Muscle layer of duodenum (tissue), 2 donors: ENCODE measurements at regions not wholly inside any gene's neighbourhood (a gene's known extent, or its start where the extent isn't known, plus 50 kb on each side); places are given as distances from the start of the nearest gene placed in this dataset.
"Not testable (repeated sequence)": the region's sequence is repeated elsewhere in the genome, so short reads cannot be mapped to it uniquely, and the experiment has no call there.

ENCODE experiments used
- H3K27ac ChIP-seq: one replicate; pipeline ENCODE4 v1.7.0; 2013; ENCODE audit warnings: mild to moderate bottlenecking, low read length
- H3K27me3 ChIP-seq: one replicate; pipeline ENCODE4 v1.7.0; 2013; ENCODE audit warnings: low read depth, mild to moderate bottlenecking, control low read depth, low read length
- H3K36me3 ChIP-seq, 2 donors: one replicate each; pipeline ENCODE4 v1.7.0; 2013; ENCODE audit warnings: low read length in 2 of 2, control low read depth in 1 of 2, mild to moderate bottlenecking in 1 of 2; ENCODE audit not compliant: insufficient read depth in 2 of 2, control insufficient read depth in 1 of 2
- H3K4me1 ChIP-seq, 2 donors: one replicate each; pipeline ENCODE4 v1.7.0; 2013; ENCODE audit warnings: low read length in 2 of 2, mild to moderate bottlenecking in 2 of 2, control low read depth in 1 of 2, moderate library complexity in 1 of 2; ENCODE audit not compliant: insufficient read depth in 2 of 2, control insufficient read depth in 1 of 2
- H3K4me3 ChIP-seq, 2 donors: one replicate each; pipeline ENCODE4 v1.7.0; 2013; ENCODE audit warnings: low read length in 2 of 2, low read depth in 1 of 2, mild to moderate bottlenecking in 1 of 2
- H3K9me3 ChIP-seq, 2 donors: one replicate each; pipeline ENCODE4 v1.7.0; 2013; ENCODE audit warnings: low read length in 2 of 2, control low read depth in 1 of 2, mild to moderate bottlenecking in 1 of 2; ENCODE audit not compliant: control insufficient read depth in 1 of 2
- donor health status: healthy.

DNA sequence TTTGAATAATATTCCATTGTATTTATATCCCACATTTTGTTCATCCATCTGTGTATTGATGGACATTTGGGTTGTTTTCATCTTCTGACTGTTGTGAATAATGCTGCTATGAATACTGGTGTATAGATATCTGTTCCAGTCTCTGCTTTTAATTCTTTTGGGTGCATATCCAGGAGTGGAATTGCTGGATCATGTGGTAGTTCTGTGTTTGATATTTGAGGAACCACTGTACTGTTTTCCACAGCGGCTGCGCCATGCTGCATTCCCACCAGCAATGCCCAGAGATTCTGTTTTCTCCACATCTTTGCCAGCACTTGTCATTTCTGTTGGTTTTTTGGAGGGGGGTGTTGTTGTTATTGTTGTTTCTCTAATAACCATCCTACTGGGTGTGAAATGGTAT lies 131.6 kb upstream of the KIF26B start:
- no peak overlapping the region for H3K4me3 ChIP-seq
- no peak overlapping the region for H3K27ac ChIP-seq
- no peaks in the 10 kb centered on the region for H3K27me3 ChIP-seq
- no peaks in the 10 kb centered on the region for H3K4me1 ChIP-seq
- no peaks in the 10 kb centered on the region for H3K9me3 ChIP-seq
- peaks cover 0 to 8% of the 10 kb centered on the region in 2 donors for H3K36me3 ChIP-seq

DNA sequence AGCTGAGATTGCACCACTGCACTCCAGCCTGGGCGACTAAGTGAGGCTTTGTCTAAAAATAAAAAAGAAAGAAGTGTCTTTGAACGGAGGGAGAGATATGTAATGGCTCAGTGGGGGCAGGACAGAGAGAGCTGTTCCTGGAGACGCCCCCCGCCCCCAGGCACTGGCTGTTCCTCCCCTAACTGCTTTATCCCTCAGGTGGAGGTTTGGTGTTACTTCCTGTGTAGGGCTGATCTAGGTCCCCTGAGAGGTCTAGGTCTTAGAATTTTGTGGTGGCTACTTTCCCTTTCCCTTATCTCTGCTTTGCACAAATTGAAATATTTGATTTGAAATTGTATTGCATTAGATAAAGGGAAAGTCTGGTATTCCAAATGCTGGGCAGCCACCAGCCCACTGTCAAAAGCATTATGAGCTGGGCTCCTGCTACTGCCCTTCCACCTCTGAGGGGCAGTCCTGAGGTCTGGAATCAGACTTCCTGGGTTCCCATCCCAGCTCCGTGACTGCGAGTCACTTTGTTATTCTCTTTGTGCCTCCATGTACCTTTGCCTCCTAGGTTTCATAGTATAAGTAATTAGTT lies 134.8 kb upstream of the KIF26B start:
- H3K27me3 ChIP-seq, result no peaks in the 10 kb centered on the region
- no peak overlapping the region for H3K4me3 ChIP-seq
- no peak overlapping the region for H3K27ac ChIP-seq
- H3K36me3 ChIP-seq, result peaks cover 0 to 8% of the 10 kb centered on the region in 2 donors
- no peaks in the 10 kb centered on the region for H3K9me3 ChIP-seq
- no peaks in the 10 kb centered on the region for H3K4me1 ChIP-seq

DNA sequence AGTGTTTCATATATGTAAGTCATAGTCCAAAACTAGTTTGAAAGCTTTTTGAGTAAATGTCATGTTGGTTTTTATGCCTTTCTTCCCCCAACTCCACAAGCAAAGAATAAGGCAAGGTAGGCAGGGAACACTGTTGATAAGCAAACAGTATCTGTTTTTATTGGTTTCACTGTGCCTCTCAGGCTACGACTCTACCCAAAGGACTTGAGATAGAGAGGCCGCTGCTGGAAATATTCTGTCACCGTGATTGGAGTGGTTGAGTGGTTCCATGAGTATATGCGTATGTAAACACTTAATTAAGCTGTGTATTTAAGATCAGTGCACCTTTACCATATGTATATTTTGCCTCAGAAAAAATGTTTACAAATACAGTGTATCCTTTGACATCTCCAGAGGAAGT lies 138.1 kb upstream of the KIF26B start:
- H3K27ac ChIP-seq, result no peak overlapping the region
- no peaks in the 10 kb centered on the region for H3K36me3 ChIP-seq
- no peaks in the 10 kb centered on the region for H3K9me3 ChIP-seq
- H3K4me1 ChIP-seq, result no peaks in the 10 kb centered on the region
- H3K27me3 ChIP-seq, result no peaks in the 10 kb centered on the region
- H3K4me3 ChIP-seq, result no peak overlapping the region

DNA sequence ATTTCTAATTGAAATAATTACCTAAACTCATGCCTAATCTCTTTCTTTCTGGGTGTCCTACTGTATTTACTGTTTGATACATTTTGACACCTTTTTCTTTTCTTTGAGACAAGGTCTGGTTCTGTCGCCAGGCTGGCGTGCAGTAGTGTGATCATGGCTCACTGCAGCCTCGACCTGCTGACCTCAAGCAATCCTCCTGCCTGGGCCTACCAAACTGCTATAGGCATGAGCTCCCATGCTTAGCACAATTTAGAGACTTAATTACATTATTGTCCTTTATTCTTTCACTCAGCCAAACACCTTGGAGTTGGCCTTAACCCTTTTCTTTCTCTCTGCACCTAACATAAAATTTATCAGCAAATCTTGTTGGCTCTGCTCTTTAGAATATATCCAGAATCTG lies 139.8 kb upstream of the KIF26B start:
- Histone ChIP-seq H3K36me3 (peaks cover 0 to 4% of the 10 kb centered on the region in 2 donors), H3K4me3 (no peak overlapping the region), H3K9me3 (no peaks in the 10 kb centered on the region), H3K27me3 (no peaks in the 10 kb centered on the region), H3K4me1 (no peaks in the 10 kb centered on the region), H3K27ac (no peak overlapping the region)

DNA sequence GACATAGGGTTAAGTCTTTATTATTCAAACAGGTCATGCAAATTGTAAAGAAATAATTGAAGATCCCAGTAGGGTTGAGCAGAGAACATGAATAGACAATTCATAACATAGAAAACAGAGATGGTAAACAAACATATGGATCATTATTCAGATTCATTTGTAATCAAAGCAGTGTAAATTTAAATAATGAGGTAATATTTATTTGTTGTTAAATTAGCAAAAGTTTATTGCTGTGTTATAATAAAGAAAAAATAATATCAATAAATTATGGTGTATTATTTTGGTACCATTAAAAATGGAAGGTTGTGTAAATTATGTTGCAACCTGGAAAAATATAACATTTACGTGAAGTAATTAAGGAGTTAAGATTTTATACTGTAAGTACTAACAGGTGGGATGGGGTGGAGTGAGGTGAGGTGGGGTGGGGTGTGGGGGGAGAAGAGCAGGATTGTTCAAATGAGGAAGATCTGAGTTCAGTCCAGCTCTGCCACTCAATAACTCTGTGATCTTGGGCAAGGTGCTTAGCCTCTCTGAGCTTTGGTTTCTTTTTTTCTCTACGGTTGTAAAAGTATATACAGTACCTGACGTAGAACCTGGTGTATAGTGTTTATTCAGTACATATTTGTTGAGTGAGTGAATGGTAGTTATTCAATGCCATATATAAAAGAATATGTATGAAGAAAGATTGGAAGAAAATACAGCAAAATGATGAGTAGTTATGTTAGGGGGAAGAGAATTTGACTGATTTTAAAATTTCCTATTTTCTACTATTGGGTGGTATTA lies 140.3 kb upstream of the KIF26B start:
- Histone ChIP-seq H3K4me1 (no peaks in the 10 kb centered on the region), H3K4me3 (no peak overlapping the region), H3K36me3 (peaks cover 0 to 6% of the 10 kb centered on the region in 2 donors), H3K9me3 (no peaks in the 10 kb centered on the region), H3K27ac (no peak overlapping the region), H3K27me3 (no peaks in the 10 kb centered on the region)

DNA sequence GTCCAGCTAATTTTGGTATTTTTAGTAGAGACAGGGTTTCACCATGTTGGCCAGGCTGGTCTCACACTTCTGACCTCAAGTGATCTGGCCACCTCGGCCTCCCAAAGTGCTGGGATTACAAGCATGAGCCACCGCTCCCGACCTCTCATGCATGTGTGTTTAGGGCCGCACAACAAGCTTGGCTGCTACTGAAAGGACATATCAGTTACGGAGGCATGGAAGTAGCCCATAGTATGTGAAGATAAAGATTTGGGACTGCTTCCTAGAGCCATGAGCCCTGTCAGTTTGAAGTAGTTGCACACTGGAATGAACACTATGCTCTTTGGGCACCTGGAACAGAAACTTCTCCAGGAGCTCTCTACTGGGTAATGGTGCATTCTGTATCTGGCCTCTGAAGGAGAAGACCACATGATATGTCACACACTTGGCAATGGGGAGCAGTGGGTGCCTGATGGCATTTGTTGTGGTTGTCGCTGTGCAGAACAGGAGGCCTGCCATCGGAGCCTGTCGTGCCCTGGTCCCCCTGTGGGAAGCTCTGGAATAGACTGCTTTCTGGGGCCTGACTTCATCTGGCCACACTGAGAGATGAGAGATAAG lies 144.7 kb upstream of the KIF26B start:
- Histone ChIP-seq H3K9me3 (no peaks in the 10 kb centered on the region), H3K27me3 (no peaks in the 10 kb centered on the region), H3K4me3 (no peak overlapping the region), H3K36me3 (peaks cover 0 to 6% of the 10 kb centered on the region in 2 donors), H3K4me1 (no peaks in the 10 kb centered on the region), H3K27ac (no peak overlapping the region)

DNA sequence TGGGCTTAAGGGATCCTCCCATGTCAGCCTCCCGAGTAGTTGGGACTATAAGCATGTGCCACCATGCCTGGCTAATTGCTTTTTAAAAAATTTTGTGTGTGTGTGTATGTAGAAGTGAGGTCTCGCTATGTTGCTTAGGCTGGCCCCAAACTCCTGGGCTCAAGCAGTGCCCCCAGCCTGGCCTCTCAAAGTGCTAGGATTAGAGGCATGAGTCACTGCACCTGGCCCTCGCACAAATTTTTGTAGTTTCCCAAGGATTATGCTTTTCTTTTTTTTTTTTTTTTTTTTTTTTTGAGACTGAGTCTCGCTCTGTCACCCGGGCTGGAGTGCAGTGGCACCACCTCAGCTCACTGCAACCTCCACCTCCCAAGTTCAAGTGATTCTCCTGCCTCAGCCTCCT lies 144.4 kb upstream of the HNRNPU start:
- Histone ChIP-seq H3K9me3 (no peaks in the 10 kb centered on the region), H3K27ac (no peak overlapping the region), H3K4me1 (no peaks in the 10 kb centered on the region), H3K4me3 (no peak overlapping the region), H3K36me3 (peaks cover 0 to 6% of the 10 kb centered on the region in 2 donors), H3K27me3 (no peaks in the 10 kb centered on the region)

DNA sequence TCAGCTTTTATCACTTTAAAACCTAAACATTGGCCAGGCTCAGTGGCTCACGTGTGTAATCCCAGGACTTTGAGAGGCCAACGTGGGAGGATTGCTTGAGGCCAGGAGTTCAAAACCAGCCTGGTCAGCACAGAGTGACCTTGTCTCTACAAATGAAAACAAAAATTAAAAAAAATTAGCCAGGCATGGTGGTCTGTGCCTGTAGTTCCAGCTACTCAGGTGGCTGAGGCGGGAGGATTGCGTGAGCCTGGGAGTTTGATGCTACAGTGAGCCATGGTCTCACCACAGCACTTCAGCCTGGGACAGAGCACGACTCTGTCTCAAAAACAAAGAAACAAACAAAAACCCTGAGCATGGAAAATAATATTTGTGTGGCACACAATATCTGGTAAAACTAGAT lies 143.5 kb upstream of the HNRNPU start:
- no peak overlapping the region for H3K4me3 ChIP-seq
- peaks cover 0 to 6% of the 10 kb centered on the region in 2 donors for H3K36me3 ChIP-seq
- H3K27ac ChIP-seq, result no peak overlapping the region
- no peaks in the 10 kb centered on the region for H3K9me3 ChIP-seq
- H3K4me1 ChIP-seq, result no peaks in the 10 kb centered on the region
- no peaks in the 10 kb centered on the region for H3K27me3 ChIP-seq

DNA sequence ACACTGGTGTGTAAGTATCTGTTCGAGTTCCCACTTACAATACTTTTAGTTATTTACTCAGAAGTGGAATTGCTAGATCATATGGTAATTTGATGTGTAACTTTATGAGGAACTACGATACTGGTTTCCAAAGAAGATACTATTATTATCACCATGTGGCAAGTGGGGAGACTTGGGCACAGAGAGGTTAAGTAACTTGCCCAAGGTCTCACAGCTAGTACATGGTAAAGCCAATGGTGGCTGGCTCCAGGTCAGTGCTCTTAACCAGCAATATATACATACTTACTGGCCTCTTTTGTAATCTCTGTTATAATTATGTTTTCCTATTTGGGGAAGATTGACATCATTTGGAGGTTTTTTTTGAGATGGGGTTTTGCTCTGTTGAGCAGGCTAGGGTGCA lies 138.9 kb upstream of the HNRNPU start:
- no peak overlapping the region for H3K4me3 ChIP-seq
- H3K9me3 ChIP-seq, result no peaks in the 10 kb centered on the region
- H3K36me3 ChIP-seq, result no peaks in the 10 kb centered on the region
- H3K27ac ChIP-seq, result no peak overlapping the region
- no peaks in the 10 kb centered on the region for H3K4me1 ChIP-seq
- H3K27me3 ChIP-seq, result no peaks in the 10 kb centered on the region

DNA sequence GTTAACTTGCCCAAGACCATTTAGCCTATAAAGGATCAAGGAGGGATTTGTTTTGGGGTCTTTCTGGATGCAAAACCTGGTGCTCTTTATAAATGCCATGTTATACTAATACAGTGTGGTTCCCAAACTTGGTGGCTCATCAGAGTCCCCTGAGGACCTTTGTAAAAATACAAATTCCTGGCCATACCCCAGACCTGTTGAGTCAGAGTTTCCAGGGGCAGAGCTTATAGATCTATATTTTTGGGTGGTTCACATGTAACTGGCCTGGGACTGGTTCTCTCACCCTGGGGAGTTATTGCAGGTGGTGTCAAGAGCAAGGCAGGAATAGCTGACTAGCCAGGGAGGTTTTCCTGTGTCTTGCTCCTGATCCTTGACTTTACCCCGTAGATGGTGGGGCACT lies 136.9 kb upstream of the HNRNPU start:
- Histone ChIP-seq H3K27me3 (no peaks in the 10 kb centered on the region), H3K4me3 (no peak overlapping the region), H3K36me3 (no peaks in the 10 kb centered on the region), H3K9me3 (no peaks in the 10 kb centered on the region), H3K27ac (no peak overlapping the region), H3K4me1 (no peaks in the 10 kb centered on the region)

DNA sequence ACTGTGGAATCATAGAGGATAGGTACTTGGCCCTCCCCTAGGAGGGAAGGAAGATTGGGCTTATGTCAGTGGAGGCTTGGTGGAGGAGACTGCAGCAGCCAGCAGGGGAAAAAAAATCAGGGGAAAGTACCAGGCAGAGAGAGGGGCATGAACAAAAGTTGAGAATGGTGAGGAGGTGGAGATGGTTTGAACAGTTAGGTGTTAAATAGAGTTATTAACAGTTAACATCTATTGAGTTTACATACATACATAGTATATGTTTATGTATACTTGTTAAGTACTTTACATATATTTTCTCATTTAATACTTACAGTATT lies 136.5 kb upstream of the HNRNPU start:
- Histone ChIP-seq H3K27ac (no peak overlapping the region), H3K9me3 (no peaks in the 10 kb centered on the region), H3K4me3 (no peak overlapping the region), H3K4me1 (no peaks in the 10 kb centered on the region), H3K27me3 (no peaks in the 10 kb centered on the region), H3K36me3 (no peaks in the 10 kb centered on the region)

DNA sequence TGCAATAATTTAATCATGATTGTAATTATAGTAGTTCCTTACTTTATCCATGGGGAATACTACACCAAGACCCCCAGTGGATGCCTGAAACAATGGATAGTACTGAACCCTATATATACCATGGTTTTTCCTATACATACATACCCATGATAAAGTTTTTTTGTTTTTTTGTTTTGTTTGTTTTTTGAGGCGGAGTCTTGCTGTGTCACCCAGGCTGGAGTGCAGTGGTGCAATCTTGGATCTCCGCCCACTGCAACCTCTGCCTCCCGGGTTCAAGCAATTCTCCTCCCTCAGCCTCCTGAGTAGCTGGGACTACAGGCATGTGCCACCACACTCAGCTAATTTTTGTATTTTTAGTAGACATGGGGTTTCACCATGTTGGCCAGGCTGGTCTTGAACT lies 135.3 kb upstream of the HNRNPU start:
- H3K4me3 ChIP-seq, H3K9me3 ChIP-seq, H3K27me3 ChIP-seq, H3K36me3 ChIP-seq, H3K4me1 ChIP-seq, H3K27ac ChIP-seq: not testable (repeated sequence)
